SK-N-MC (cell line): ENCODE measurements at regions not wholly inside any gene's neighbourhood (a gene's known extent, or its start where the extent isn't known, plus 50 kb on each side); places are given as distances from the start of the nearest gene placed in this dataset.

Experiments
- DNase-seq: peaks from one replicate; pipeline ENCODE4 v3.0.0-alpha.2; 2011; ENCODE audit warnings: low read depth, low spot score
- H3K27ac ChIP-seq: fragments of 200-600 bp; sonication (generic); 2 replicates; pipeline ENCODE4 v1.5.1; 2016; ENCODE audit warnings: mixed run types
- H3K36me3 ChIP-seq: fragments of 200-600 bp; sonication (generic); 2 replicates; pipeline ENCODE4 v1.6.1; 2017; ENCODE audit warnings: antibody characterized with exemption, low read length, mixed read lengths; ENCODE audit not compliant: insufficient read depth
- H3K4me3 ChIP-seq: fragments of 200-600 bp; sonication (generic); 2 replicates; pipeline ENCODE4 v1.5.1; 2016
- H3K9ac ChIP-seq: fragments of 200-600 bp; sonication (generic); 2 replicates; pipeline ENCODE4 v1.8.0; 2017; ENCODE audit warnings: mixed run types, mixed read lengths; ENCODE audit not compliant: insufficient read length
- H3K9me3 ChIP-seq: fragments of 200-600 bp; sonication (generic); 2 replicates; pipeline ENCODE4 v1.6.1; 2017; ENCODE audit warnings: low read depth, mild to moderate bottlenecking, antibody characterized with exemption, low read length, moderate library complexity, mixed read lengths
- EZH2 ChIP-seq: fragments of 200-600 bp; sonication (generic); IDR thresholded peaks from one replicate; pipeline ENCODE4 v1.6.1; 2017; ENCODE audit warnings: antibody characterized with exemption
- FOXP2 ChIP-seq: optimal IDR thresholded peaks from 2 replicates; pipeline ENCODE3; 2011; ENCODE audit warnings: mild to moderate bottlenecking, moderate library complexity; ENCODE audit not compliant: insufficient read depth; ENCODE audit errors: extremely low read length, control extremely low read depth
- POLR2AphosphoS5 ChIP-seq: IDR thresholded peaks from 2 replicates; pipeline ENCODE4 v1.6.1; 2012; ENCODE audit warnings: mild to moderate bottlenecking, low read depth, low read length, borderline replicate concordance

DNA sequence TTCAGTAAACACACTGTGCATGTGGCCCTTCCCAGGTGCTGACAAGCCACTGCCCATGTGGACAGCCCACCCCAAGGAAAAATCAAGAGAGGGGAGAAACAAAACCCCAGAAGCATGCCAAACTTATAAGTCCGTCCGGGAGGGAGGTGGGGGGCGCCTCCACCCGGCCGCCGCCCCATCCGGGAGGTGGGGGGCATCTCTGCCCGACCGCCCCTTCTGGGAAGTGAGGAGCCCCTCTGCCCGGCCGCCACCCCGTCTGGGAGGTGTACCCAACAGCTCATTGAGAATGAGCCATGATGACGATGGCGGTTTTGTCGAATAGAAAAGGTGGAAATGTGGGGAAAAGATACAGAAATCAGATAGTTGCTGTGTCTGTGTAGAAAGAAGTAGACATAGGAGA, 53.8 kb upstream of the C2CD4B start:
- DNase-seq = no peak
- Histone ChIP-seq H3K27ac (no peak overlapping the region), H3K36me3 (no peaks in the 10 kb centered on the region), H3K9ac (no peak overlapping the region), H3K4me3 (no peak overlapping the region), H3K9me3 (no peaks in the 10 kb centered on the region)
- no peak for TF ChIP-seq FOXP2
- no peak for TF ChIP-seq EZH2
- no peak for TF ChIP-seq POLR2AphosphoS5

DNA sequence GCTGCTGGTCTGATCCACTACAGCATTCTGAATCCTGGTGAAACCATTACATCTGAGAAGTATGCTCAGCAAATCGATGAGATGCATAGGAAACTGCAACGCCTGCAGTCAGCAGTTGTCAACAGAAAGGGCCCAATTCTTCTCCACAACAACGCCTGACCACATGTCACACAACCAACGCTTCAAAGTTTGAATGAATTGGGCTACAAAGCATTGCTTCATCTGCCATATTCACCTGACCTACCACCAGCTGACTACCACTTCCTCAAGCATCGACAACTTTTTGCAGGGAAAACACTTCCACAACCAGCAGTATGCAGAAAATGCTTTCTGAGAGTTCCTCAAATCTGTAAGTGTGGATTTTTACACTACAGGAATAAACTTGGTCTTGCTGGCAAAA, 54.7 kb upstream of the C2CD4B start:
- Histone ChIP-seq H3K27ac (no peak overlapping the region), H3K9ac (no peak overlapping the region)
- no peak for DNase-seq

DNA sequence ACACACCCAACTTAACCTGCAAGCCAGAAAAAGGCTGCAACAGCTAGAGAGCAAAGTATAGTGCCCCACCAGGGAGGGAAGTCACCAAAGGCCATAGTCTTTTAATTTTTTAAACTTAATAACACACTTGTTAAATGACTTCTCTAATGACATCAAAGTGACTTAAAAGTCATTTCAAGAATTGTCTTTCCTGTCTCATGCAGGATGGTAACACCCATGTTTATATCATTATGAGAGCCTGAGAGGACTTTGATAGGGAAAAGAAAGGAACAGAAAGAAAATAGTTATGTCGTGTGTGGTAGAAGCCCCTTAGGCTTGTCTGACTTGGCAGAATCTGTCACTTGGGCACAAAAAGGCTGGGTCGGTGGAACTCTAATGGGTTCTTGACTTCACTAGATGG, 57.9 kb upstream of the C2CD4B start:
- no peak overlapping the region for H3K4me3 ChIP-seq
- H3K27ac ChIP-seq = no peak overlapping the region
- no peaks in the 10 kb centered on the region for H3K36me3 ChIP-seq
- no peak for DNase-seq
- no peaks in the 10 kb centered on the region for H3K9me3 ChIP-seq
- TF ChIP-seq EZH2 (no peak), FOXP2 (no peak), POLR2AphosphoS5 (no peak)
- no peak overlapping the region for H3K9ac ChIP-seq

More for the DNA sequence above, 54.7 kb upstream of the C2CD4B start:
- Histone ChIP-seq H3K36me3 (no peaks in the 10 kb centered on the region), H3K4me3 (no peak overlapping the region), H3K9me3 (no peaks in the 10 kb centered on the region)
- no peak for TF ChIP-seq FOXP2
- TF ChIP-seq EZH2 = no peak
- TF ChIP-seq POLR2AphosphoS5 = no peak

DNA sequence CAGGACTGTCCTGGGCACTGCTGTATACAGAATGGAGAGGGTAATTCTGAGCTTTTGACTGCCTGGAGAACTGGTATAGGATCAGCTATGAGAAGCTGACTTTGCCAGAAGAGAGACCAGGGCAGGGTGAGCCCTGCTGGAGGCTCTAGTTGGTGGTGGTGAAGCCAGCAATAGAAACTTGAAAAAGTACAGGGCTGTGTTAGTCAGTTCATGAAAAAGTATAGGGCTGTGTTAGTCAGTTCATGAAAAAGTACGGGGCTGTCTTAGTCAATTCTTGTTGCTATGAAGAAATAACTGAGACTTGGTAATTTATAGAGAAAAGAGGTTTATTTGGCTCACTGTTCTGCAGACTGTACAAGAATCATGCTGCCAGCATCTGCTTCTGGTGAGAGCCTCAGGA, 63.5 kb upstream of the C2CD4B start:
- no peaks in the 10 kb centered on the region for H3K36me3 ChIP-seq

DNA sequence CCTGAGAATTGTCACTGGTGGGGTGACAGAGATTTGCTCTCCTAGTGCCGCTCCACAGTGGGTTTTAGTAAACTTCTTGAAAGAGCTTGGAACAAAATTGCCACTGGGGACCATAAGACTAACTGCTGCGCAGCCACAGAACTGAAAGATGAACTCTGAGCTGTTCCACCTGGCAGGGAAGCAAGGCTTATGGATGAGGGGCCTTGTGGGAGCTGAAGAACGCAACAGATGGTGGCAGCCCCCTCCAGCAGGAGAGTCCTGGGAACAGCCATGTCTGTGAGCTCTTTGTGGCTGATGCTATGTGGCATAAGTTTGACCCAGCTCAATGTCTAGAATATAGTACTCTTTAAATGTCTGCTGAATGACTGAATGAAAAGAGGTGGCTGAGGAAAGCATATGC, 66.8 kb upstream of the C2CD4B start:
- no peak overlapping the region for H3K27ac ChIP-seq
- H3K4me3 ChIP-seq = no peak overlapping the region
- DNase-seq = no peak
- TF ChIP-seq FOXP2 = no peak
- TF ChIP-seq EZH2 = no peak
- no peak for TF ChIP-seq POLR2AphosphoS5
- no peaks in the 10 kb centered on the region for H3K9me3 ChIP-seq
- no peak overlapping the region for H3K9ac ChIP-seq
- H3K36me3 ChIP-seq = no peaks in the 10 kb centered on the region

More for the DNA sequence above, 63.5 kb upstream of the C2CD4B start:
- no peak for TF ChIP-seq POLR2AphosphoS5
- TF ChIP-seq FOXP2 = no peak
- TF ChIP-seq EZH2 = no peak
- Histone ChIP-seq H3K27ac (no peak overlapping the region), H3K9ac (no peak overlapping the region), H3K4me3 (no peak overlapping the region), H3K9me3 (no peaks in the 10 kb centered on the region)
- DNase-seq = no peak

DNA sequence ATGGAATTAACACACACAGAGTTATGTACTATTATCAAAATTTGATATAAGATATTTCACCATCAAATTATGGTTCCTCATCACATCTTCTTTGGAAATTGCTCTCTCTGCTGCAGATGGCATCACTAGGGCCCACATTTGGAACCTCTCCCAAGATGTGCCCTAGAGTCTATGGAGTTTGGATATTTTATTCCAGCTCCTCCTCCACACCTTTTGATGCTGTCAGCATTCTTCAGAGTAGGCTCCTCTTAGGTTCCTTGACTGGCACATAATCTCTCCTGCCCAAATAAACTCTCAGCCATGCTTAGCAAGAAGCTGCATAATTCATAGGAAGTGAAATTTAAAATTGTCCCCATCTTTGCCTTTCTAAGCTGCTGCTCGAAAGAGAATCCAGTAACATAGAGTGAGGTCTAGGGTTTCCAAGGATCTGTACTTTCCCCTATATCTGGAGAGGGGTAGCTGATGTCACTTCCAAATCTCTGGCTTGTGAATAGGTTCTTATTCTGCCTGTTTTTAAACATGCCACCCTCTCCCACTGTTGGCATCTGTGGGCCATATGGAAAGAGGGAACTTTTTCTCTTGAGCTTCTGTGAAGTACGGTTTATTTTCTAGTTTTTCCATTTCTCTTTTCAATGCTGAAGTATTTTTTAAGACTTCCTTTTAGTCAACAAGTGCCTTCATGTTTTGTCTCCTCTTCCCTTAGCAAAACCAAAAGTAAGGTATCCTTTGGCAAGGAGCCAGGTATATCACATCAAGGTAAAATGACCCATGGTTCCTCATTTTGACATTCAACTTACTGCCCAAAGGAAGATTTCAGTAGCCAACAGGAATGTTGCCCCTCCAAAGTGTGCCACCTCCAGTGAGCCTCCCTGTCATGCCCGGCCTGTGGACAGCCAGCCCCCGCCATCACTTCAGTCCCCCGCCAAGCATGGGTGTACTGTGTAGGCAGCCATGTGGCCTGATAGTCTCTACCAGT, 75.3 kb upstream of the C2CD4B start:
- H3K36me3 ChIP-seq = no peaks in the 10 kb centered on the region
- no peak overlapping the region for H3K9ac ChIP-seq
- H3K27ac ChIP-seq = no peak overlapping the region
- no peaks in the 10 kb centered on the region for H3K9me3 ChIP-seq
- H3K4me3 ChIP-seq = no peak overlapping the region
- no peak for TF ChIP-seq FOXP2
- TF ChIP-seq EZH2 = no peak
- TF ChIP-seq POLR2AphosphoS5 = no peak
- no peak for DNase-seq

DNA sequence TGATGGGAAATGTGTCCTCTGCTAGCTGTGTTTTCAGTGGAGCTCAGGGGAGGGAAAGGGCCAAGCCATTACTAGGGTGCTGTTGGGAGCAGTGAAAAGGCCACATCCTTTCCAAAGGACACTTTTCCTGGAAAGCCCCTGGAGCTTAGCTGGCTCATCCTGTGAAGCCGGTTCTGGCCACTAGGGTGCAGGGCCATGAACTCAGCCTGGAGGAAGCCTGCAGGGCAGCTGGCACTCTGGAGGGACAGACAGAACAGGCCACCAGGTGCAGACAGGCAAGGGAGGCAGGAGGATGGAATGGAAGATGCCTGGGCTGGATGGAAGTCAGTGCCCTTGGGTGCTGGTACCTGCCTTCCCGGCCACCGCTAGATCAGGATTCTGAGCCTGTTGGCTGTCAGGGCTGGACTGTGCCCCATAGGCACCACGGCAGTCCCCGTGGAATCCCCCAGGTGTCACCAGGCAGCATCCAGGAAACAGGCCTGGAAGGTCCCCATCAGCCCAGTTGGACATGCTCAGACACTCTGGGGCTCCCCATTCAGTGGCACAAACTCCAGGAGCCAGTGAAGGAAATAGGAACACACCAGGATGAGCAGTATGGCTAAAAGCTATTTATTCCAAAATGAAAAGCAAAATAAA, 76.2 kb upstream of the C2CD4B start:
- DNase-seq = no peak
- H3K27ac ChIP-seq = no peak overlapping the region
- H3K4me3 ChIP-seq = no peak overlapping the region
- H3K9me3 ChIP-seq = no peaks in the 10 kb centered on the region
- H3K9ac ChIP-seq = no peak overlapping the region
- TF ChIP-seq FOXP2 = no peak
- TF ChIP-seq EZH2 = no peak
- TF ChIP-seq POLR2AphosphoS5 = no peak
- no peaks in the 10 kb centered on the region for H3K36me3 ChIP-seq

DNA sequence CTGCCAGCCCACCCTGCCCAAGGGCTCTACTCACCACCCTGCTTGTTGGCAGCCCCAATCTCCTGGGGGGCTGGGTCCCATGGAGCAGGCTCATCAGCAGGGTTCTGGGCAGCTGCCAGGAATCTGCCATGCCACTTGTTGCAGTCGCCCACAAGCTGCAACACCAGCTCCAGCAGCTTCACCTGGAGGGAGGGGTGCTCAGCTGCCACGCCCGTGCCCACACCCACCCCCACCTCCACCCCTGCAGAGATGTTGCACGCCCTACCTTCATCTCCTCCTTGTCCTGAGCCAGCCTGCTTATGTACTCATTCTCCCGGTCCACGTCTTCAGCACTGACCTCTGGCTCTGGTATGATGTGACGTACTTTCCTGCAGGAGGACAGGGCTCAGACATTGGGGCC, 77.9 kb upstream of the C2CD4B start:
- DNase-seq = no peak
- TF ChIP-seq POLR2AphosphoS5 (no peak), FOXP2 (no peak), EZH2 (no peak)
- no peak overlapping the region for H3K4me3 ChIP-seq
- H3K36me3 ChIP-seq = no peaks in the 10 kb centered on the region
- H3K9ac ChIP-seq = no peak overlapping the region
- H3K9me3 ChIP-seq = no peaks in the 10 kb centered on the region
- H3K27ac ChIP-seq = no peak overlapping the region

DNA sequence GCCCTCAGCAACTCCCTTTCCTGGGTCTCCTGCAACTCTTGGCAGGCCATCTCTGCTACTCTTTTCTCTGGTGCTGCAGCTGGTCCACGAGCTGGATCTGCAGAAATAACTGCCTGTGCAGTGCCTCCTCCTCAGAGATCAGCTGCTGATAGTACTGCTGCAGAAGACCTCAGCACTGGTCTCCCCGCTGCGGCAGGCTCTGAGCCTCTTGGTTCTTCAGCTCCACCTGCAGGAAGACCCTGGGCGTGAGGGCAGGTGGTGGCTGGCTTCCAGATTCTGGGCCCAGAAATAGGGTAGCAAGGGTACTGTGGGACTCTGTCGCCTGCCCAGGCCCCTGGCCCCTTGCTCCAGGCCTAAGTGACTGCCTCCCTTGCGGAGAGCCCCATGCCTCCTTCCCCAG, 79.7 kb upstream of the C2CD4B start:
- no peak overlapping the region for H3K27ac ChIP-seq
- no peak for DNase-seq
- H3K4me3 ChIP-seq = no peak overlapping the region
- H3K9ac ChIP-seq = no peak overlapping the region
- no peaks in the 10 kb centered on the region for H3K9me3 ChIP-seq
- no peaks in the 10 kb centered on the region for H3K36me3 ChIP-seq
- TF ChIP-seq EZH2 (no peak), FOXP2 (no peak), POLR2AphosphoS5 (no peak)
